ENCODE measurements at regions not wholly inside any gene's neighbourhood (a gene's known extent, or its start where the extent isn't known, plus 50 kb on each side); places are given as distances from the start of the nearest gene placed in this dataset.

- TF ChIP-seq EZH2phosphoT487 (IDR thresholded peaks at IDR 0.05; ENCODE audit: borderline replicate concordance, low read length) = no peak
- TF ChIP-seq, protein P1, sequence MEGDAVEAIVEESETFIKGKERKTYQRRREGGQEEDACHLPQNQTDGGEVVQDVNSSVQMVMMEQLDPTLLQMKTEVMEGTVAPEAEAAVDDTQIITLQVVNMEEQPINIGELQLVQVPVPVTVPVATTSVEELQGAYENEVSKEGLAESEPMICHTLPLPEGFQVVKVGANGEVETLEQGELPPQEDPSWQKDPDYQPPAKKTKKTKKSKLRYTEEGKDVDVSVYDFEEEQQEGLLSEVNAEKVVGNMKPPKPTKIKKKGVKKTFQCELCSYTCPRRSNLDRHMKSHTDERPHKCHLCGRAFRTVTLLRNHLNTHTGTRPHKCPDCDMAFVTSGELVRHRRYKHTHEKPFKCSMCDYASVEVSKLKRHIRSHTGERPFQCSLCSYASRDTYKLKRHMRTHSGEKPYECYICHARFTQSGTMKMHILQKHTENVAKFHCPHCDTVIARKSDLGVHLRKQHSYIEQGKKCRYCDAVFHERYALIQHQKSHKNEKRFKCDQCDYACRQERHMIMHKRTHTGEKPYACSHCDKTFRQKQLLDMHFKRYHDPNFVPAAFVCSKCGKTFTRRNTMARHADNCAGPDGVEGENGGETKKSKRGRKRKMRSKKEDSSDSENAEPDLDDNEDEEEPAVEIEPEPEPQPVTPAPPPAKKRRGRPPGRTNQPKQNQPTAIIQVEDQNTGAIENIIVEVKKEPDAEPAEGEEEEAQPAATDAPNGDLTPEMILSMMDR (IDR thresholded peaks at IDR 0.05; ENCODE audit: low read depth, low read length, poor library complexity, severe bottlenecking) = no peak
- Histone ChIP-seq H3F3A (ENCODE audit: control insufficient read depth, insufficient read depth) (no peaks in the 10 kb centered on the region), H3K9me2 (replicated peaks; ENCODE audit: control insufficient read depth, low read length) (no peaks in the 10 kb centered on the region), H3K27ac (ENCODE audit: low read depth, low read length) (no peak overlapping the region), H3K4me2 (ENCODE audit: low read length) (no peak overlapping the region), H4K20me1 (ENCODE audit: control insufficient read depth, insufficient read depth, low read depth, low read length) (no peaks in the 10 kb centered on the region), H3K4me3 (ENCODE audit: low read length) (no peak overlapping the region), H3K36me3 (ENCODE audit: control insufficient read depth, low read length) (no peaks in the 10 kb centered on the region), H3K27me3 (ENCODE audit: control insufficient read depth, low read length) (peaks cover 4% of the 10 kb centered on the region), H3K4me1 (ENCODE audit: control insufficient read depth, low read length) (no peaks in the 10 kb centered on the region), H3K9me3 (ENCODE audit: control insufficient read depth, insufficient read depth, low read length) (no peaks in the 10 kb centered on the region), H3K79me2 (ENCODE audit: control insufficient read depth, low read length) (no peaks in the 10 kb centered on the region)
These were observed 428.4 kb downstream of the PTPRU start for GRCh38 chr1:29664711-29665110.

DNA sequence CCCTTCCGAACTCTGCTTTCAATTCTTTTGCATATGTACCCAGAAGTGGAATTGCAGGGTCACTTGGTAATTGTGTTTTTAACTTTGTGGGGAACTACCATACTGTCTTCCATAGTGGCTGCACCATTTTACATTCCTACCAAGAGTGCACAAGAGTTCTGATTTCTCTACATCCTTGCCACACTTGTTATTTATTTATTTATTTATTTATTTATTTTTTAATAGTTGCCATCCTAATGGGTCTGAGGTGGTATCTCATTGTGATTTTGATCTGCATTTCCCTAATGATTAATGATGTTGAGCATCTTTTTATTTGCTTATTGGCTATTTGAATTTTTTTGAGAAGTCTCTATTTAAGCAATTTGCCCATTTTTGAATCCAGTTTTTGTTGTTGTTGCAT is 422.4 kb downstream of the PTPRU start:
- Histone ChIP-seq H3K4me3 (ENCODE audit: low read length) (no peak overlapping the region), H3F3A (ENCODE audit: control insufficient read depth, insufficient read depth) (no peaks in the 10 kb centered on the region), H3K79me2 (ENCODE audit: control insufficient read depth, low read length) (no peaks in the 10 kb centered on the region), H3K27ac (ENCODE audit: low read depth, low read length) (no peak overlapping the region), H3K4me2 (ENCODE audit: low read length) (no peak overlapping the region), H3K36me3 (ENCODE audit: control insufficient read depth, low read length) (no peaks in the 10 kb centered on the region), H3K4me1 (ENCODE audit: control insufficient read depth, low read length) (no peaks in the 10 kb centered on the region), H4K20me1 (ENCODE audit: control insufficient read depth, insufficient read depth, low read depth, low read length) (no peaks in the 10 kb centered on the region), H3K9me3 (ENCODE audit: control insufficient read depth, insufficient read depth, low read length) (peaks cover 4% of the 10 kb centered on the region; the same call in 1 of the 2 replicates), H3K9me2 (replicated peaks; ENCODE audit: control insufficient read depth, low read length) (no peaks in the 10 kb centered on the region), H3K27me3 (ENCODE audit: control insufficient read depth, low read length) (no peaks in the 10 kb centered on the region; the same call in 1 of the 2 replicates)
- TF ChIP-seq EZH2phosphoT487 (IDR thresholded peaks at IDR 0.05; ENCODE audit: borderline replicate concordance, low read length) = no peak
- TF ChIP-seq, protein P1 (IDR thresholded peaks at IDR 0.05; ENCODE audit: low read depth, low read length, poor library complexity, severe bottlenecking) = no peak

GRCh38 chr1:29657816-29658215 is 421.5 kb downstream of the PTPRU start:
- no peak overlapping the region for H3K4me2 ChIP-seq (ENCODE audit: low read length)
- no peak overlapping the region for H3K4me3 ChIP-seq (ENCODE audit: low read length)
- TF ChIP-seq, protein P1 (IDR thresholded peaks at IDR 0.05; ENCODE audit: low read depth, low read length, poor library complexity, severe bottlenecking) = no peak
- no peak for TF ChIP-seq EZH2phosphoT487 (IDR thresholded peaks at IDR 0.05; ENCODE audit: borderline replicate concordance, low read length)
- no peaks in the 10 kb centered on the region for H3K4me1 ChIP-seq (ENCODE audit: control insufficient read depth, low read length)
- no peaks in the 10 kb centered on the region for H4K20me1 ChIP-seq (ENCODE audit: control insufficient read depth, insufficient read depth, low read depth, low read length)
- H3K9me2 ChIP-seq (replicated peaks; ENCODE audit: control insufficient read depth, low read length) = no peaks in the 10 kb centered on the region
- no peak overlapping the region for H3K27ac ChIP-seq (ENCODE audit: low read depth, low read length)
- no peaks in the 10 kb centered on the region; the same call in 1 of the 2 replicates for H3K27me3 ChIP-seq (ENCODE audit: control insufficient read depth, low read length)
- H3K79me2 ChIP-seq (ENCODE audit: control insufficient read depth, low read length) = no peaks in the 10 kb centered on the region
- H3K9me3 ChIP-seq (ENCODE audit: control insufficient read depth, insufficient read depth, low read length) = peaks cover 4% of the 10 kb centered on the region; the same call in 1 of the 2 replicates
- no peaks in the 10 kb centered on the region for H3F3A ChIP-seq (ENCODE audit: control insufficient read depth, insufficient read depth)
- H3K36me3 ChIP-seq (ENCODE audit: control insufficient read depth, low read length) = no peaks in the 10 kb centered on the region
